ENCODE measurements at regions not wholly inside any gene's neighbourhood (a gene's known extent, or its start where the extent isn't known, plus 50 kb on each side); places are given as distances from the start of the nearest gene placed in this dataset.

DNA sequence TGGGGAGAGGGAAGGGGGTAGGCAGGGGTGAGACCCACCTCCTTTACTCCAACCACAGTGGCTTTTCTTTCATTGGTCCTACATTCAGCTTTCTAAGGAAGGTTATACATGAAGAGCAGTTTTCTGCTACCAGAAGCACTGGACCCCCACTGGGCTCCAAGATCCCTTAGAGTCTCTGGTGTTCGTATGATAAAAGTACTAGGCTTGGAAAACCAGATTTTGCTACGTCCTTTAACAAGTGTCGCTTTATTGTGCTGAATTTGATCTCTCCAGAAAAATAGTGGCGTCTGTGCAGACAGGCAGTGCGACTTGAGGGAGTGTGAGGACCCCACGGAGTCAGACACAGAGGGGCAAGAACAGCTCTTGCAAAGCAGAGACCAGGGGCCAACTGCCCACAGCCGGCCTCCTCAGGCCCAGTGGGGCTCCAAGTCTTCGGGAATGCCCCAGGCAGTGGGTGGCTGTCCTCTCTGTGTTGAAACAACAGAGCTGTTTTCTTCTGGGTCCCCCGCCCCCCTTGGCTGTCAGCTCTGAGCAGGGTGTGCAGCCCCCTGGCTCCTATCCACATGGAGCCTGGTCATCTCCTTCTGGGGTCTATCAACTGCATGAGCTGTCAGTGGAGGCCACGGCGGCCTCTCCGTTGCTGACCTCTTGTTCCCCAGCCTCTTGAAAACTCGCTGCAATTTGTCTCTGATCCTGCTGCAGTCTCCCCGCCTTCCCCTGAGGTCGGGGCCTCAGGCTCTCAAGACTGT is 333.2 kb downstream of the RPS24 start:
- TF ChIP-seq, protein P1, sequence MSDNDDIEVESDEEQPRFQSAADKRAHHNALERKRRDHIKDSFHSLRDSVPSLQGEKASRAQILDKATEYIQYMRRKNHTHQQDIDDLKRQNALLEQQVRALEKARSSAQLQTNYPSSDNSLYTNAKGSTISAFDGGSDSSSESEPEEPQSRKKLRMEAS (IDR thresholded peaks at IDR 0.05): no peak
- no peak for TF ChIP-seq YY1 (IDR thresholded peaks at IDR 0.05; ENCODE audit: low read depth)
- TF ChIP-seq EP300 (IDR thresholded peaks at IDR 0.05; ENCODE audit: borderline replicate concordance): no peak
- TF ChIP-seq, protein P2, sequence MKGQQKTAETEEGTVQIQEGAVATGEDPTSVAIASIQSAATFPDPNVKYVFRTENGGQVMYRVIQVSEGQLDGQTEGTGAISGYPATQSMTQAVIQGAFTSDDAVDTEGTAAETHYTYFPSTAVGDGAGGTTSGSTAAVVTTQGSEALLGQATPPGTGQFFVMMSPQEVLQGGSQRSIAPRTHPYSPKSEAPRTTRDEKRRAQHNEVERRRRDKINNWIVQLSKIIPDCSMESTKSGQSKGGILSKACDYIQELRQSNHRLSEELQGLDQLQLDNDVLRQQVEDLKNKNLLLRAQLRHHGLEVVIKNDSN (IDR thresholded peaks at IDR 0.05): no peak
- TF ChIP-seq FOXM1 (IDR thresholded peaks at IDR 0.05; ENCODE audit: borderline replicate concordance, low read depth): no peak
- no peak for TF ChIP-seq TAF1 (IDR thresholded peaks at IDR 0.05; ENCODE audit: low read depth)
- no peak for TF ChIP-seq CEBPB (IDR thresholded peaks at IDR 0.05)

Data from Ishikawa (cell line).